T47D (cell line): ENCODE measurements at regions not wholly inside any gene's neighbourhood (a gene's known extent, or its start where the extent isn't known, plus 50 kb on each side); places are given as distances from the start of the nearest gene placed in this dataset.

Experiments
- DNase-seq, 2 experiments: peaks; one replicate each; pipeline versions ENCODE4 v3.0.0 to v3.0.0-alpha.2; 2011 to 2012; ENCODE audit warnings: low read depth in 1 of 2, low spot score in 1 of 2
- JUND ChIP-seq: IDR thresholded peaks from 2 replicates; pipeline ENCODE4 v1.6.1; 2012; ENCODE audit warnings: low read depth
- in situ Hi-C: cut with HindIII; loops from 2 replicates; pipeline ENCODE4 v1.10.0; 2016; ENCODE audit warnings: low sequenced_read_pairs, low pct_unique_long_range_greater_than_20kb

GRCh38 chr1:73953586-73953985 is 244.4 kb downstream of the LRRIQ3 start:
- DNase-seq, result no peak
- TF ChIP-seq JUND, result no peak
- in situ Hi-C loops, result no loop called here

- no peak for TF ChIP-seq JUND
- in situ Hi-C loops, result no loop called here
These were observed 244.8 kb downstream of the LRRIQ3 start for GRCh38 chr1:73953186-73953585.

GRCh38 chr1:73948055-73948454 is 249.9 kb downstream of the LRRIQ3 start:
- TF ChIP-seq JUND, result no peak
- DNase-seq, result no peak
- in situ Hi-C loops, result no loop called here

More at GRCh38 chr1:73953186-73953585, 244.8 kb downstream of the LRRIQ3 start:
- no peak for DNase-seq

GRCh38 chr1:73947009-73947408 is 251.0 kb downstream of the LRRIQ3 start:
- no peak for DNase-seq
- no peak for TF ChIP-seq JUND
- in situ Hi-C loops, result no loop called here

- TF ChIP-seq JUND, result no peak
- no peak for DNase-seq
- in situ Hi-C loops, result no loop called here
These were observed 254.7 kb downstream of the LRRIQ3 start for GRCh38 chr1:73943270-73943669.

- in situ Hi-C loops, result no loop called here
- DNase-seq, result no peak
- no peak for TF ChIP-seq JUND
These were observed 267.7 kb downstream of the LRRIQ3 start for GRCh38 chr1:73930293-73930692.

GRCh38 chr1:73914951-73915350 is 283.0 kb downstream of the LRRIQ3 start:
- in situ Hi-C loops, result no loop called here
- no peak for DNase-seq
- no peak for TF ChIP-seq JUND

GRCh38 chr1:73913025-73913424 is 285.0 kb downstream of the LRRIQ3 start:
- no peak for TF ChIP-seq JUND
- in situ Hi-C loops, result no loop called here
- DNase-seq, result no peak

GRCh38 chr1:73911849-73912248 is 286.1 kb downstream of the LRRIQ3 start:
- no peak for TF ChIP-seq JUND
- in situ Hi-C loops, result no loop called here
- DNase-seq, result no peak

GRCh38 chr1:73910466-73910865 is 287.5 kb downstream of the LRRIQ3 start:
- DNase-seq, result no peak
- in situ Hi-C loops, result no loop called here
- TF ChIP-seq JUND, result no peak

GRCh38 chr1:73910062-73910461 is 287.9 kb downstream of the LRRIQ3 start:
- in situ Hi-C loops, result no loop called here
- no peak for DNase-seq
- TF ChIP-seq JUND, result no peak

- TF ChIP-seq JUND, result no peak
- no peak for DNase-seq
- in situ Hi-C loops, result no loop called here
These were observed 288.9 kb downstream of the LRRIQ3 start for GRCh38 chr1:73909043-73909562.

GRCh38 chr1:73907051-73907450 is 290.9 kb downstream of the LRRIQ3 start:
- DNase-seq, result no peak
- TF ChIP-seq JUND, result no peak
- in situ Hi-C loops, result no loop called here

GRCh38 chr1:73903092-73903491 is 294.9 kb downstream of the LRRIQ3 start:
- in situ Hi-C loops, result no loop called here
- DNase-seq, result no peak
- no peak for TF ChIP-seq JUND
